Erythroblast (primary cell): ENCODE measurements at regions not wholly inside any gene's neighbourhood (a gene's known extent, or its start where the extent isn't known, plus 50 kb on each side); places are given as distances from the start of the nearest gene placed in this dataset.

Experiments used
- GATA1 ChIP-seq: IDR thresholded peaks from 2 replicates; pipeline ENCODE4 v1.6.1; 2011; ENCODE audit warnings: low read depth, mild to moderate bottlenecking, control low read depth, low read length, moderate library complexity
- POLR2A ChIP-seq: IDR thresholded peaks from 2 replicates; pipeline ENCODE4 v1.6.1; 2011; ENCODE audit warnings: mild to moderate bottlenecking, low read length

GRCh38 chr2:204060841-204061240 lies 124.3 kb downstream of the ICOS start:
- TF ChIP-seq POLR2A (no peak), GATA1 (no peak)
